Cardiac muscle cell (in vitro differentiated cells and primary cell): ENCODE measurements at regions not wholly inside any gene's neighbourhood (a gene's known extent, or its start where the extent isn't known, plus 50 kb on each side); places are given as distances from the start of the nearest gene placed in this dataset.
A peak's percentile ranks its signal among the peaks of the same experiment; 100 is the strongest.

Experiments
- DNase-seq, 2 donors: peaks; one replicate each; pipeline versions ENCODE4 v3.0.0 to v3.0.0-alpha.2; 2010 to 2017; ENCODE audit warnings: low read depth in 1 of 2, low spot score in 1 of 2
- H3K27ac ChIP-seq: fragments of 200-600 bp; sonication (generic); 2 replicates; pipeline ENCODE4 v1.5.1; 2016
- H3K27me3 ChIP-seq: fragments of 200-600 bp; sonication (generic); 2 replicates; pipeline ENCODE4 v1.6.0; 2016; ENCODE audit warnings: control low read depth
- H3K36me3 ChIP-seq: fragments of 200-600 bp; sonication (generic); 2 replicates; pipeline ENCODE4 v1.5.1; 2016; ENCODE audit warnings: control low read depth
- H3K4me1 ChIP-seq: fragments of 200-600 bp; sonication (generic); 2 replicates; pipeline ENCODE4 v1.8.1; 2017; ENCODE audit warnings: low read depth, mild to moderate bottlenecking, mixed run types
- H3K4me3 ChIP-seq: fragments of 200-600 bp; sonication (generic); 2 replicates; pipeline ENCODE4 v1.5.1; 2016; ENCODE audit warnings: mild to moderate bottlenecking
- H3K9me3 ChIP-seq: fragments of 200-600 bp; sonication (generic); 2 replicates; pipeline ENCODE4 v1.5.1; 2017; ENCODE audit warnings: low read depth, mild to moderate bottlenecking, control low read depth
- TF ChIP-seq, protein P1 (sequence below): IDR thresholded peaks from 2 replicates; pipeline ENCODE4 v1.5.1; 2012; ENCODE audit warnings: low read depth, mild to moderate bottlenecking, low read length

DNA sequence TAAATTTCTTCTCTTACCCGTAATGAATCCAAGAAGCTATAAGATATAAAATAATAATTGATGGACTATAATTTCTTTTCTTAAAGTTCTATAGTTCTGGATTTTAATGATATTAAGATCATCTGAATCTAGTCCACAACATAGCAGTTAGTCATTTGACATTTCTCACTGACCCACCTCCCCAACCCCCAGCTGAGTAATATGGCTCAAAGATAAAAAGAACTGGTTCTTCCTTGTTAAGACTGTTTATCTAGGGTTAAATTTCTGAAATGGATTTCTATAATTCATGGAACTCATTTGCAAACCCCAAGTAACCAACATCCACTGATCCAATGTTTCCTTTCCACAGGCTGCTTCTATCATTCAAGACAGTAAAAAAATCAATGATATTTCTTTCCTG is 133.9 kb upstream of the SOX9 start:
- no peak overlapping the region for H3K27ac ChIP-seq
- H3K27me3 ChIP-seq: no peaks in the 10 kb centered on the region
- H3K4me3 ChIP-seq: no peak overlapping the region
- TF ChIP-seq, protein P1, sequence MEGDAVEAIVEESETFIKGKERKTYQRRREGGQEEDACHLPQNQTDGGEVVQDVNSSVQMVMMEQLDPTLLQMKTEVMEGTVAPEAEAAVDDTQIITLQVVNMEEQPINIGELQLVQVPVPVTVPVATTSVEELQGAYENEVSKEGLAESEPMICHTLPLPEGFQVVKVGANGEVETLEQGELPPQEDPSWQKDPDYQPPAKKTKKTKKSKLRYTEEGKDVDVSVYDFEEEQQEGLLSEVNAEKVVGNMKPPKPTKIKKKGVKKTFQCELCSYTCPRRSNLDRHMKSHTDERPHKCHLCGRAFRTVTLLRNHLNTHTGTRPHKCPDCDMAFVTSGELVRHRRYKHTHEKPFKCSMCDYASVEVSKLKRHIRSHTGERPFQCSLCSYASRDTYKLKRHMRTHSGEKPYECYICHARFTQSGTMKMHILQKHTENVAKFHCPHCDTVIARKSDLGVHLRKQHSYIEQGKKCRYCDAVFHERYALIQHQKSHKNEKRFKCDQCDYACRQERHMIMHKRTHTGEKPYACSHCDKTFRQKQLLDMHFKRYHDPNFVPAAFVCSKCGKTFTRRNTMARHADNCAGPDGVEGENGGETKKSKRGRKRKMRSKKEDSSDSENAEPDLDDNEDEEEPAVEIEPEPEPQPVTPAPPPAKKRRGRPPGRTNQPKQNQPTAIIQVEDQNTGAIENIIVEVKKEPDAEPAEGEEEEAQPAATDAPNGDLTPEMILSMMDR: no peak
- no peak for DNase-seq
- peaks cover 4% of the 10 kb centered on the region for H3K4me1 ChIP-seq
- no peaks in the 10 kb centered on the region for H3K36me3 ChIP-seq
- no peaks in the 10 kb centered on the region for H3K9me3 ChIP-seq

DNA sequence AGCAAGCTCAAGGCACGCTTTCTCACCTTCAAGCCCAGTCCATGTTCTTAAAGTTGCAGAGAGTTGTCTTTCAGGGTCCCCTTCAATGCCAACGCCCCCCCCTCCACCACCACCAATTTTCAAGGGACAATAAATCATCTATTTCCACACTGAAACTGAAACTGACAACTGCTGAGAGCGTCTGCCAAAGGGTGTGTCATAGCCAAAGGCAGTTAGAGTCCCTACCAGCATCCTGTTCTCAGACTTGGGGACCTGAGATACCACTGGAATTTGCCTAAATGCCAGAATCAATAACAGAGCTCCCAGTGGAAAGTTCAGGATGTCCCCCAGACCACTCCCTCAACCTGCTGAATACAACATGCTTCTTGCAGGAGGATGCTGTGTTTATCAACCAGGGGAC is 133.2 kb upstream of the SOX9 start:
- Histone ChIP-seq H3K27ac (no peak overlapping the region), H3K27me3 (no peaks in the 10 kb centered on the region), H3K4me1 (peaks cover 4% of the 10 kb centered on the region), H3K4me3 (no peak overlapping the region), H3K9me3 (no peaks in the 10 kb centered on the region), H3K36me3 (no peaks in the 10 kb centered on the region)
- TF ChIP-seq, protein P1: no peak
- DNase-seq: no peak

DNA sequence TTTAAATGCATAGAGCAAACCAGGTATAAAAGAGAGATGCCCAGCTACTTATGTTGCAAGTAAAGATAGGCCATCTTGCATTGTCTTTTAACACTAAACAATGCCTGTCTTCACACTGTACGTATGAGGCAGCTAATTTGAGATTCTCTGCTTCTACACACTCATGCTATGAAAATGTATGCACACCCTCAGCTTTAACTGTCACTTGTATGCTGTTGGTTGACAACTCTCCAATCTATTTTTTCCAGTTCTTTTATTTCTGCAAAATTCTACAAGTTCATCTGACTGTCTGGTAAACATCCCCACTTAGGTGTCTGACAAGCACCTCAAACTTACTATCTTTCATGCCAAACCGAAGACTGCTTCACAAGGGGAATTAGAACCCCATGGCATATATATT is 131.7 kb upstream of the SOX9 start:
- TF ChIP-seq, protein P1: no peak
- Histone ChIP-seq H3K27ac (no peak overlapping the region), H3K27me3 (no peaks in the 10 kb centered on the region), H3K4me3 (no peak overlapping the region), H3K9me3 (no peaks in the 10 kb centered on the region), H3K4me1 (peaks cover 4% of the 10 kb centered on the region), H3K36me3 (no peaks in the 10 kb centered on the region)
- no peak for DNase-seq

DNA sequence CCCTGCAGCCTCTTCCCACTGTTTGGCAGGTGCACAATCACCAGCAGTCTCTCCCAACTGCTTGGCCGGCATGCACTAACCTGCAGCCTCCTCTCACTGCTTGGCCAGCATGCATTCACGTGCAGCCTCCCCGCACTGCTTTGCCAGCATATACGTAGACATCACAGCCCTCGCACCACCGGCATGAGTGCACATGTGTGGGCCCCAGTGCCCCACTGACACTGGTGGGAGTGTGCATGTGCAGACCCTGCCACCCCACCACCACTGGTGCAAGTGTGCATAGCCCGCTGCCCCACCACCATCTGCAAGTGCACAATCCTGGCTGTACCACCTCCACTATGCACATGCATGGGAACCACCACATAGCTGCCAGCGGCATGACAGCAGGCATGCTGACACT is 127.5 kb upstream of the SOX9 start:
- Histone ChIP-seq H3K36me3 (no peaks in the 10 kb centered on the region), H3K4me1 (no peaks in the 10 kb centered on the region), H3K27me3 (no peaks in the 10 kb centered on the region), H3K9me3 (no peaks in the 10 kb centered on the region), H3K4me3 (no peak overlapping the region), H3K27ac (no peak overlapping the region)
- TF ChIP-seq, protein P1: no peak
- DNase-seq: no peak

DNA sequence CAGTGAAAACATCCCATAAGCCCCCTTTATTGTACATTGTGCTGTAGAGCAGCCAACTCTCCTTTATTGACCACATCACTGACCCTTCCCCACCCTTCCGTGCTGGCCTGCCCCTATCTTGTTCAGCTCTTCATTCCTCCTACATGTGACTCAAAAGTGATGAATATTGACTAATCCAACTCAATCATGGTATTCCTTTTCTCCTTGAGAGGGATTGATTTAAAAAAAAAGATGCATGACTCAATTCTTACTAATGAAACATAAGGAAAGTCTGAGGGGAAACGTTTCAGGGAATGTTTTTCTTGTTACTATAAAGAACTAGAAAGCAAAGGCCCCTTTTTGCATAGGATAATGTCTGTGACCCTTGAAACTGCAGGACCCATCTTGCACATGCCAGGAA is 125.2 kb upstream of the SOX9 start:
- no peaks in the 10 kb centered on the region for H3K4me1 ChIP-seq
- DNase-seq: no peak
- H3K36me3 ChIP-seq: no peaks in the 10 kb centered on the region
- no peak overlapping the region for H3K27ac ChIP-seq
- no peaks in the 10 kb centered on the region for H3K9me3 ChIP-seq
- H3K27me3 ChIP-seq: no peaks in the 10 kb centered on the region
- H3K4me3 ChIP-seq: no peak overlapping the region
- TF ChIP-seq, protein P1: no peak

DNA sequence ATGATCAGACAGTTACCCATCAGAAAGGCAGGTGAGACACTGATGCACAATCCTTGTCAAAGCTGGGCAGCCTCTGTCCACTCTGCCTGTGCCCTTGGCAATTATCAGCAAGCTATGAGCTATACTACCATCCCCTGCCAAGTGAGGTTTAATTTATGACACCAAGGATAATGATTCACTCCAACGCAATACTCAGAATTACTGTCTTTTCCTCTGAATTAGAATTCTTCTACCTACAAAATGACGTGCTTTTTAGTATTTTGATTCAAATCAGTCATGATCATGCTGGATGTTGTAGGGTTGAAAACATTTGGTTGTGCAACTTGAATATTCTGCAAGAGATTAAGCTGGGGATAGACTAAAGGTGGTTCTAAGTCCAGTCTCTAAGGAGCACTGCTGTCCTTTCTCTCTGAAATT is 116.8 kb upstream of the SOX9 start:
- TF ChIP-seq, protein P1: no peak
- peak in 1 of 2 donors; percentile 32 for DNase-seq
- H3K9me3 ChIP-seq: no peaks in the 10 kb centered on the region

More for the DNA sequence above, 116.8 kb upstream of the SOX9 start:
- H3K36me3 ChIP-seq: no peaks in the 10 kb centered on the region
- H3K4me3 ChIP-seq: no peak overlapping the region
- no peaks in the 10 kb centered on the region for H3K27me3 ChIP-seq
- H3K4me1 ChIP-seq: peaks cover 7% of the 10 kb centered on the region
- no peak overlapping the region for H3K27ac ChIP-seq
